HG03196 (cell line): ENCODE measurements at regions not wholly inside any gene's neighbourhood (a gene's known extent, or its start where the extent isn't known, plus 50 kb on each side); places are given as distances from the start of the nearest gene placed in this dataset.
A peak's percentile ranks its signal among the peaks of the same experiment; 100 is the strongest.

Experiments used
- ATAC-seq: cut with Tn5 transposase; IDR thresholded peaks from one replicate; pipeline ENCODE4 v1.9.1; 2021; ENCODE audit not compliant: unreplicated experiment

GRCh38 chr2:204046145-204046544 is 109.6 kb downstream of the ICOS start:
- peak; percentile 48 for ATAC-seq

GRCh38 chr2:204049635-204050034 is 113.1 kb downstream of the ICOS start:
- peak; percentile 81 for ATAC-seq

GRCh38 chr2:204050681-204051080 is 114.1 kb downstream of the ICOS start:
- ATAC-seq = no peak

- ATAC-seq = no peak
Observed at GRCh38 chr2:204051476-204051875, 114.9 kb downstream of the ICOS start.

GRCh38 chr2:204051984-204052556 is 115.5 kb downstream of the ICOS start:
- ATAC-seq = no peak

- ATAC-seq = no peak
Observed at GRCh38 chr2:204059016-204059415, 122.5 kb downstream of the ICOS start.

GRCh38 chr2:204060841-204061240 is 124.3 kb downstream of the ICOS start:
- no peak for ATAC-seq

GRCh38 chr2:204061241-204061640 is 124.7 kb downstream of the ICOS start:
- ATAC-seq = no peak

- no peak for ATAC-seq
Observed at GRCh38 chr2:204064119-204064518, 127.6 kb downstream of the ICOS start.

- no peak for ATAC-seq
Observed at GRCh38 chr2:204065566-204065965, 129.0 kb downstream of the ICOS start.

GRCh38 chr2:204066051-204066450 is 129.5 kb downstream of the ICOS start:
- no peak for ATAC-seq

- ATAC-seq = no peak
Observed at GRCh38 chr2:204069804-204070203, 133.2 kb downstream of the ICOS start.

- no peak for ATAC-seq
Observed at GRCh38 chr2:204072443-204073324, 136.1 kb downstream of the ICOS start.

- no peak for ATAC-seq
Observed at GRCh38 chr2:204074456-204074855, 137.9 kb downstream of the ICOS start.

- ATAC-seq = no peak
Observed at GRCh38 chr2:204078003-204078698, 141.6 kb downstream of the ICOS start.

GRCh38 chr2:204081487-204082425 is 145.2 kb downstream of the ICOS start:
- ATAC-seq = no peak

GRCh38 chr2:204086167-204086566 is 149.6 kb downstream of the ICOS start:
- ATAC-seq = no peak

- ATAC-seq = no peak
Observed at GRCh38 chr2:204089105-204089504, 152.5 kb downstream of the ICOS start.

GRCh38 chr2:204089574-204089973 is 153.0 kb downstream of the ICOS start:
- no peak for ATAC-seq

- no peak for ATAC-seq
Observed at GRCh38 chr2:204090021-204090420, 153.5 kb downstream of the ICOS start.

- no peak for ATAC-seq
Observed at GRCh38 chr2:204104811-204105210, 168.2 kb downstream of the ICOS start.
